C4-2B (cell line): ENCODE measurements at regions not wholly inside any gene's neighbourhood (a gene's known extent, or its start where the extent isn't known, plus 50 kb on each side); places are given as distances from the start of the nearest gene placed in this dataset.

ENCODE experiments used
- H3K27ac ChIP-seq: fragments of 450-650 bp; 2 replicates; pipeline ENCODE4 v1.5.1; 2017
- CTCF ChIP-seq: fragments of 450-650 bp; conservative IDR thresholded peaks from 2 replicates; pipeline ENCODE4 v1.5.1; 2017; ENCODE audit warnings: mild to moderate bottlenecking
- ZFX ChIP-seq: fragments of 450-650 bp; IDR thresholded peaks from 2 replicates; pipeline ENCODE4 v1.6.1; 2017

GRCh38 chr14:61192989-61193388, 88.1 kb downstream of the TMEM30B start:
- no peak overlapping the region for H3K27ac ChIP-seq
- TF ChIP-seq ZFX (no peak), CTCF (no peak)

DNA sequence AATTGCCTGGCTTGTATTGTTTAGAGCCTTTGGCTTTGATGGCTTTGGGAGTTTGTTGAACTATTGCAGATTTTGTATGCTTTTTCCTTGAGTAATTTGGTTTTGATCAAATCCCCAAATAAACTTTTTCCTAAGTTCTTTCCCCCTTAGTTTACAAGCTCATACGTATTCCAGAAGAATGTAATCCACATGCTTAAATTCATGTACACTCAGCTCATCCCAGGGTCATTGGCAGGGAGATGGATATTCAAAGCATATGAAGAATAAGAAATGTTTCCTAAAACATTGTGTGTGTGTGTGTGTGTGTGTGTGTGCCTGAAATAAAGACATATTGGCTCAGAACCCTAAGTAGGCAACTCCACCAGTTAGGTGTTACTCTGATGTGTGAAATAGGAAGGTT, 89.4 kb downstream of the TMEM30B start:
- H3K27ac ChIP-seq, result no peak overlapping the region
- no peak for TF ChIP-seq CTCF
- no peak for TF ChIP-seq ZFX

DNA sequence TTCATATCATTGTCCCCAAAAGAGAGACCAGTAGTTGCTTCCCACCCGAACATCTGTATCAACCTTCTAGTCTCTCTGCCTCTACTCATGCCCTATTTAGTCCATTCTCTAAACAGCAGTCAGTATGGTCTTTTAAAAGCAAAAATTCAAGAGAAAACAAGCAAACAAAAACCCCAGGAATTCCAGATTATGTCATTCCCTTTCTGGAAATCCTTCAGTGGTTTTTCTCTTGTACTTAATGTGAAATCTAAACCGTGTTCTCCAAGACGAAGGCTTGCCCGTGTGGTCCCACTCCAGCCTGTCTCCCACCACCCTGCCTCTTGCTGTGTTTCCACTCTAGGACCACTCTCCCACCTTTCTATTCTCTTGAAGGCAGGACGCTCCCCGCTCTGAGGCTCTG, 90.8 kb downstream of the TMEM30B start:
- H3K27ac ChIP-seq, result no peak overlapping the region
- TF ChIP-seq CTCF (no peak), ZFX (no peak)

DNA sequence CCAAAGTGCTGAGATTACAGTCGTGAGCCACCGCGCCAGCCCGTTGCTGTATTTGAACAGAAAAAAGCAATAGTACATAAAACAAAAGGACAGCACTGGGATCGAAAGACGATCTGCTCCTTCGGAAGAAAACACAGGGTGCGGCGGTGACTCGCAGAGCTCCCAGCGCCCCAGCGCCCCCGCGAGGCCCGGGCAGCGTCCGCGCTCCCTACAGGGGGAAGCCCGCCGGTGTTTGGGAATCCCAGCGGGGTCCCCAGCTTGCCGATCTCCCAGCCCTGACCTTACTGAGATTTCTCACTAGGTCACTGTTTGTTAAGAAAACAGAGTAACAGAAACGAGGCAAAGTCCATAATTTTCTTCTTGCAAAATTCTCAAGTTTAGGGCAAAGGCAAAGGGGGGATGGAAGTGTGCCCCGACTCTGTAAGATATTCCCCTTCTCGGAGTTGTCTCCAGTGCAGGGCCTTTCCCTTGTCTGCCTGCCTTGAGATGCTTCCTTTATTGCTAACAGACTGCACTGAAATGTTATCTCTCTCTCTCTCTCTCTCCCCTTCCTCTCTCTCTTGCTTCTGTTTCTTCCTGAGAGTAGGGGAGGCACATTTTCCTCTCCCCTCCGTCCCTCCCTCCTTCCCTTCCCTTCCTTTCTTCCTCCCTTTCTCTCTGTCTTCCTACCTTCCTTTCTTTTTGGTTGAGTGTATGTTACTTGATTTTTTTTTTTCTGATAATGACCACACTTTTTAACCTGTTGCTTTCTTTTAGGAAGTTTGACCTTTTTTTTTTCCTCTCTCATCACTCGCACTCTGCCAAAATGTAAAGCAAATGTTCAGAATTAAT, 91.9 kb downstream of the TMEM30B start:
- H3K27ac ChIP-seq, result no peak overlapping the region
- no peak for TF ChIP-seq ZFX
- no peak for TF ChIP-seq CTCF

DNA sequence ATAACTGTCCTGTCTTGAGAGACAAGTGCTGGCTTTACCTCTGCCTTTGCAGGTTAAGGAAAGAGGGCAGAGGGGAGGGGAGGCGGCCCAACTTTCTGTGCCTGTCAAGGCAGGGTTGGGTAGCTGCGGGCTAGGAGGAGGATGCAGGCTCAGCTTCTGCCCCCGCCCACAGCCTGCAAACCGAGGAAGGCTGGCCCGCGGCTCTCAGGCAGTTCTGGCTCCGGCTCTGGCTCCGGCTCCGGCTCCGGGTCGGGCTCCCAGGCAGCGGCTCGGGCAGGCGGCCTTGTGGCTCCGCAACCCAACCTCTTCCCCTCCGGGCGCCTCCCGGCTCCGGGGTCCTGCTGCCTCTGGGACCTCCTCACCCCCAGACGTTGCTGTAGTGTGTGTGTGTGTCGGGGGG, 92.9 kb downstream of the TMEM30B start:
- H3K27ac ChIP-seq, result no peak overlapping the region
- TF ChIP-seq ZFX (no peak), CTCF (no peak)

DNA sequence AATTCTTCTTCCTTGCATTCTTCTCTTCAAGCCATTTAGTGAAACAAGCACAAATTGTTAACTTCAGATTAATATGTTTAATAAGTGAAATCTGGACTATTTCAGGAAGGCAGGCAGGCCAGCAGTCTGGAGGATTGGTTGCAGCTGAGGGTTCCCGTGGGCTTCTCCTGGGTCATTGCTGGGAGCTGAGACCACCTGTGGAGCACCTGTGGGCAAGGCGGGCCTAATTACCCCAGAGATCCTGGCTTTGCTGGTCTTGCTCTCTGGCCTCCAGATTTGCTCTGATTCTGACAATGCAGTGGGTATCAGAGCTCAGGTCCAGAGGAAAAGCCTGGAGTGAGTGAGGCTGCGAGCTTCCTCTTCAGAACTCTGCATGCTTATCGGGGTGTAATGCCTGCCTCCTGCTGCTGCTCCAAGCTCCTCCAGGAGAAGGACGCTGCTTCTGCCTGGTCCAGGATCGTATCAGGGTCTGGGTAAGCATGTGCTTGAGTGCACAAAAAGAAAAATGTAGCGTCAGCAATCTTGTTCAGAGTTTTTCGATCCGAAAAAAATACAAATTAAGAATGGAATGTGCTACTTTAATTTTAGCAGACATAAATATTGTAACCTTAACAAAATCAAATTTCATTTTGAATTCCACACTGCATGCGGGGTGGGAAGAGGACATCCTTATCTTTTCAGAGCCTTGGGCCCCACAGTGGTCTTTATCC, 93.8 kb downstream of the TMEM30B start:
- no peak for TF ChIP-seq ZFX
- no peak for TF ChIP-seq CTCF
- no peak overlapping the region for H3K27ac ChIP-seq

DNA sequence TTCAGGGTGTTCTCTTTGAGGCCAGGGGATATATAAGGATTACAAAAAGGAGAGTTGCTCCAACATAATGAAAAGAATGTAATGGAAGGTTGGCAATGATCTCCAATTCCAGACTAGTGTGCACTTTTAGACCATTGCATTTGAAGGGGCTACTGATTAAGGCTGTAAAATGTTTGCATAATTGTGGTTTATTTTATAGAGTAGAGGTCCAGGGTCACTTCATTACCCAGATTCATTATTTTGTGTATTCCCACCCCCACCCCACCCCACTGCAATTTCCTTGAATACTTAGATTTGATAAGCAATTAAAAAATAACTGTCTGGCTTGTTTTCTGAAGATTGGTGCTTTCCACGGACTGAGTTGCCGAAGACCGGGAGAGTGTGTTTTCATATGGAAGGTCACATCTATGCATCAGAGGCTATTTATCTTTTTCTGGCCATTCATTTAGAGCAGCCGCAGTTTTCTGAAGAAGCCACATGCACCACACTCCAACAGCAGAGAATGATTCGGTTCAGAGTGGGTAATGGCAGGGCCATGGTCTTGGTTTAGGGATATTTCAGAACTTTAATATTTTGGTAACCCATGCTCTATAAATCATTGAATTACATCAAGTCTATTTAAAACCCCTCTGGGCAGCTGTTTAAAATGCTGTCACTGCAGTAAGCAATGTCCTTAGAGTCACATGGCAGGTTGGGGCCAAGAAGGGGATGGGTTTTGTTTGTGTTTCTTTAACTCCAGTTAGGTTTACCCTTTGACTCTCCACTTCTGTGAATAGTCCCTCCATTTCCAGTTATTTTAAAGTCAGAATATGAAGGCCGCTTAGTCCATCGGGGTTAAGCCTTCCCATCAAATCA, 94.6 kb downstream of the TMEM30B start:
- TF ChIP-seq ZFX (no peak), CTCF (no peak)

More for the DNA sequence above, 94.6 kb downstream of the TMEM30B start:
- no peak overlapping the region for H3K27ac ChIP-seq
